Peyer's patch (tissue), 4 donors: ENCODE measurements at regions not wholly inside any gene's neighbourhood (a gene's known extent, or its start where the extent isn't known, plus 50 kb on each side); places are given as distances from the start of the nearest gene placed in this dataset.
A peak's percentile ranks its signal among the peaks of the same experiment; 100 is the strongest.

Experiments used
- DNase-seq, 3 donors: peaks; one replicate each; pipeline ENCODE4 v3.0.0-alpha.2; 2017 to 2019
- H3K27ac ChIP-seq, 4 donors: fragments of 200-600 bp; sonication (generic); one replicate each; pipeline ENCODE4 v1.5.1; 2016 to 2019
- H3K27me3 ChIP-seq, 2 donors: fragments of 200-600 bp; sonication (generic); one replicate each; pipeline ENCODE4 v1.5.1; 2019
- H3K36me3 ChIP-seq, 3 donors: fragments of 200-600 bp; sonication (generic); one replicate each; pipeline ENCODE4 v1.5.1; 2016 to 2019
- H3K4me1 ChIP-seq, 4 donors: fragments of 200-600 bp; sonication (generic); one replicate each; pipeline ENCODE4 v1.5.1; 2016 to 2019
- H3K4me3 ChIP-seq, 4 donors: fragments of 200-600 bp; sonication (generic); 1 replicate in 3 of 4; 2 replicates in 1 of 4; pipeline ENCODE4 v1.5.1; 2016 to 2019; ENCODE audit warnings: mild to moderate bottlenecking in 1 of 4
- H3K9me3 ChIP-seq, 4 donors: fragments of 200-600 bp; sonication (generic); one replicate each; pipeline ENCODE4 v1.5.1; 2016 to 2019; ENCODE audit warnings: mild to moderate bottlenecking in 1 of 4
- CTCF ChIP-seq, 6 experiments: fragments of 450-650 bp in 4 of 6; fragments of 200-600 bp in 2 of 6; sonication (generic) in 1 of 6; IDR thresholded peaks; one replicate each; pipeline ENCODE4 v1.5.1; 2017 to 2019; ENCODE audit warnings: antibody characterized with exemption in 6 of 6, mild to moderate bottlenecking in 3 of 6, moderate library complexity in 1 of 6
- POLR2A ChIP-seq, 2 donors: fragments of 450-650 bp; IDR thresholded peaks; one replicate each; pipeline ENCODE4 v1.5.1; 2017; ENCODE audit warnings: antibody characterized with exemption in 2 of 2, mild to moderate bottlenecking in 2 of 2, moderate library complexity in 2 of 2

GRCh38 chr18:47735041-47735702 lies 195.3 kb downstream of the SMAD2 start:
- TF ChIP-seq POLR2A (IDR thresholded peaks at IDR 0.05) (no peak), CTCF (IDR thresholded peaks at IDR 0.05) (no peak)
- Histone ChIP-seq H3K27ac (no peak overlapping the region), H3K4me3 (no peak overlapping the region), H3K4me1 (no peaks in the 10 kb centered on the region), H3K9me3 (no peaks in the 10 kb centered on the region), H3K36me3 (no peaks in the 10 kb centered on the region), H3K27me3 (no peaks in the 10 kb centered on the region)
- DNase-seq, result peak in 1 of 3 donors; percentile 9

- H3K4me3 ChIP-seq, result no peak overlapping the region
- no peaks in the 10 kb centered on the region for H3K36me3 ChIP-seq
- no peak overlapping the region for H3K27ac ChIP-seq
- no peak for TF ChIP-seq POLR2A (IDR thresholded peaks at IDR 0.05)
- TF ChIP-seq CTCF (IDR thresholded peaks at IDR 0.05), result no peak
- H3K4me1 ChIP-seq, result no peaks in the 10 kb centered on the region
- H3K9me3 ChIP-seq, result no peaks in the 10 kb centered on the region
- H3K27me3 ChIP-seq, result no peaks in the 10 kb centered on the region
- no peak for DNase-seq
Measured at GRCh38 chr18:47731276-47731675, 199.2 kb downstream of the SMAD2 start.

GRCh38 chr18:47730795-47731194 lies 199.7 kb downstream of the SMAD2 start:
- TF ChIP-seq POLR2A (IDR thresholded peaks at IDR 0.05) (no peak), CTCF (IDR thresholded peaks at IDR 0.05) (no peak)
- Histone ChIP-seq H3K9me3 (no peaks in the 10 kb centered on the region), H3K27ac (no peak overlapping the region), H3K27me3 (no peaks in the 10 kb centered on the region), H3K4me1 (no peaks in the 10 kb centered on the region), H3K36me3 (no peaks in the 10 kb centered on the region), H3K4me3 (no peak overlapping the region)
- no peak for DNase-seq

- no peaks in the 10 kb centered on the region for H3K36me3 ChIP-seq
- no peaks in the 10 kb centered on the region for H3K9me3 ChIP-seq
- H3K27ac ChIP-seq, result no peak overlapping the region
- no peaks in the 10 kb centered on the region for H3K27me3 ChIP-seq
- H3K4me1 ChIP-seq, result no peaks in the 10 kb centered on the region
- TF ChIP-seq CTCF (IDR thresholded peaks at IDR 0.05) (no peak), POLR2A (IDR thresholded peaks at IDR 0.05) (no peak)
- no peak overlapping the region for H3K4me3 ChIP-seq
- peak in 1 of 3 donors; percentile 1 for DNase-seq
Measured at GRCh38 chr18:47729356-47729755, 201.1 kb downstream of the SMAD2 start.

GRCh38 chr18:47728921-47729320 lies 201.5 kb downstream of the SMAD2 start:
- no peaks in the 10 kb centered on the region for H3K27me3 ChIP-seq
- no peak for DNase-seq
- no peak overlapping the region for H3K27ac ChIP-seq
- H3K4me1 ChIP-seq, result no peaks in the 10 kb centered on the region
- no peaks in the 10 kb centered on the region for H3K36me3 ChIP-seq
- H3K9me3 ChIP-seq, result no peaks in the 10 kb centered on the region
- H3K4me3 ChIP-seq, result no peak overlapping the region
- no peak for TF ChIP-seq POLR2A (IDR thresholded peaks at IDR 0.05)
- TF ChIP-seq CTCF (IDR thresholded peaks at IDR 0.05), result no peak

GRCh38 chr18:47727409-47727808 lies 203.1 kb downstream of the SMAD2 start:
- H3K27me3 ChIP-seq, result no peaks in the 10 kb centered on the region
- DNase-seq, result no peak
- no peak for TF ChIP-seq CTCF (IDR thresholded peaks at IDR 0.05)
- no peak for TF ChIP-seq POLR2A (IDR thresholded peaks at IDR 0.05)
- no peak overlapping the region for H3K27ac ChIP-seq
- no peak overlapping the region for H3K4me3 ChIP-seq
- H3K9me3 ChIP-seq, result no peaks in the 10 kb centered on the region
- H3K36me3 ChIP-seq, result no peaks in the 10 kb centered on the region
- no peaks in the 10 kb centered on the region for H3K4me1 ChIP-seq
